IPS-NIHi11 (cell line): ENCODE measurements at regions not wholly inside any gene's neighbourhood (a gene's known extent, or its start where the extent isn't known, plus 50 kb on each side); places are given as distances from the start of the nearest gene placed in this dataset.

Experiments used
- DNase-seq: peaks from one replicate; pipeline ENCODE4 v3.0.0; 2012; ENCODE audit warnings: mixed read lengths, low spot score

- no peak for DNase-seq
Measured at GRCh38 chr3:64943866-64944265, 256.1 kb upstream of the ADAMTS9 start.

GRCh38 chr3:64940596-64941348, 253.0 kb upstream of the ADAMTS9 start:
- DNase-seq: no peak

GRCh38 chr3:64939747-64940450, 252.1 kb upstream of the ADAMTS9 start:
- no peak for DNase-seq

GRCh38 chr3:64939309-64939708, 251.5 kb upstream of the ADAMTS9 start:
- no peak for DNase-seq

GRCh38 chr3:64936556-64936955, 248.8 kb upstream of the ADAMTS9 start:
- DNase-seq: no peak

- DNase-seq: no peak
Measured at GRCh38 chr3:64935971-64936370, 248.2 kb upstream of the ADAMTS9 start.

- DNase-seq: no peak
Measured at GRCh38 chr3:64932666-64933342, 245.0 kb upstream of the ADAMTS9 start.

GRCh38 chr3:64932016-64932518, 244.3 kb upstream of the ADAMTS9 start:
- no peak for DNase-seq

GRCh38 chr3:64930891-64931290, 243.1 kb upstream of the ADAMTS9 start:
- DNase-seq: no peak

GRCh38 chr3:64928683-64929082, 240.9 kb upstream of the ADAMTS9 start:
- DNase-seq: no peak

GRCh38 chr3:64927689-64928088, 239.9 kb upstream of the ADAMTS9 start:
- no peak for DNase-seq

GRCh38 chr3:64925575-64925974, 237.8 kb upstream of the ADAMTS9 start:
- DNase-seq: no peak

GRCh38 chr3:64924961-64925360, 237.2 kb upstream of the ADAMTS9 start:
- no peak for DNase-seq

- no peak for DNase-seq
Measured at GRCh38 chr3:64922213-64922612, 234.4 kb upstream of the ADAMTS9 start.

- DNase-seq: no peak
Measured at GRCh38 chr3:64921281-64922065, 233.7 kb upstream of the ADAMTS9 start.

GRCh38 chr3:64919934-64920333, 232.1 kb upstream of the ADAMTS9 start:
- DNase-seq: no peak

- no peak for DNase-seq
Measured at GRCh38 chr3:64918989-64919388, 231.2 kb upstream of the ADAMTS9 start.

GRCh38 chr3:64917914-64918453, 230.2 kb upstream of the ADAMTS9 start:
- DNase-seq: no peak

- peak; percentile 44 for DNase-seq
Measured at GRCh38 chr3:64916937-64917336, 229.1 kb upstream of the ADAMTS9 start.

GRCh38 chr3:64916192-64916798, 228.5 kb upstream of the ADAMTS9 start:
- no peak for DNase-seq

GRCh38 chr3:64915778-64916177, 228.0 kb upstream of the ADAMTS9 start:
- no peak for DNase-seq
